Thyroid gland (tissue), 4 donors: ENCODE measurements at regions not wholly inside any gene's neighbourhood (a gene's known extent, or its start where the extent isn't known, plus 50 kb on each side); places are given as distances from the start of the nearest gene placed in this dataset.
"Not testable (repeated sequence)": the region's sequence is repeated elsewhere in the genome, so short reads cannot be mapped to it uniquely, and the experiment has no call there.

ENCODE experiments used
- DNase-seq, 2 donors: peaks; one replicate each; pipeline ENCODE4 v3.0.0-alpha.2; 2019
- H3K27ac ChIP-seq, 3 donors: fragments of 200-600 bp; sonication (generic); 1 replicate in 2 of 3; 2 replicates in 1 of 3; pipeline ENCODE4 v1.5.1; 2016 to 2019; ENCODE audit warnings: mild to moderate bottlenecking in 1 of 3, moderate library complexity in 1 of 3
- H3K27me3 ChIP-seq: fragments of 200-600 bp; sonication (generic); one replicate; pipeline ENCODE4 v1.5.1; 2019
- H3K36me3 ChIP-seq, 2 donors: fragments of 200-600 bp; sonication (generic); one replicate each; pipeline ENCODE4 v1.5.1; 2016 to 2019
- H3K4me1 ChIP-seq, 2 donors: fragments of 200-600 bp; sonication (generic); one replicate each; pipeline ENCODE4 v1.5.1; 2017 to 2019
- H3K4me3 ChIP-seq, 3 donors: fragments of 200-600 bp; sonication (generic); replicated peaks in 1 of 3; 1 replicate in 2 of 3; 2 replicates in 1 of 3; pipeline ENCODE4 v1.5.1; 2016; ENCODE audit warnings: mild to moderate bottlenecking in 1 of 3
- H3K9me3 ChIP-seq: fragments of 200-600 bp; sonication (generic); one replicate; pipeline ENCODE4 v1.5.1; 2017
- POLR2A ChIP-seq, 2 donors: fragments of 450-650 bp; IDR thresholded peaks; one replicate each; pipeline ENCODE4 v1.6.1; 2017; ENCODE audit warnings: antibody characterized with exemption in 2 of 2, mild to moderate bottlenecking in 2 of 2, moderate library complexity in 1 of 2
- WGBS, 2 donors: methylation state at CpG; one replicate each; pipeline ENCODE4 v1.1.5; 2017; 5-methylcytosine and 5-hydroxymethylcytosine counted together
- intact Hi-C: fragments of 100-400 bp; cut with DNase I; formaldehyde crosslinking; loops from one replicate; pipeline ENCODE4 v1.15.1; 2023
- TF ChIP-seq, protein P1 (sequence below), 6 experiments: fragments of 200-600 bp in 3 of 6; fragments of 450-650 bp in 3 of 6; sonication (generic) in 3 of 6; IDR thresholded peaks; one replicate each; pipeline ENCODE4 v1.5.1; 2016 to 2019; ENCODE audit warnings: antibody characterized with exemption in 6 of 6, mild to moderate bottlenecking in 2 of 6, inconsistent platforms in 1 of 6, moderate library complexity in 1 of 6

DNA sequence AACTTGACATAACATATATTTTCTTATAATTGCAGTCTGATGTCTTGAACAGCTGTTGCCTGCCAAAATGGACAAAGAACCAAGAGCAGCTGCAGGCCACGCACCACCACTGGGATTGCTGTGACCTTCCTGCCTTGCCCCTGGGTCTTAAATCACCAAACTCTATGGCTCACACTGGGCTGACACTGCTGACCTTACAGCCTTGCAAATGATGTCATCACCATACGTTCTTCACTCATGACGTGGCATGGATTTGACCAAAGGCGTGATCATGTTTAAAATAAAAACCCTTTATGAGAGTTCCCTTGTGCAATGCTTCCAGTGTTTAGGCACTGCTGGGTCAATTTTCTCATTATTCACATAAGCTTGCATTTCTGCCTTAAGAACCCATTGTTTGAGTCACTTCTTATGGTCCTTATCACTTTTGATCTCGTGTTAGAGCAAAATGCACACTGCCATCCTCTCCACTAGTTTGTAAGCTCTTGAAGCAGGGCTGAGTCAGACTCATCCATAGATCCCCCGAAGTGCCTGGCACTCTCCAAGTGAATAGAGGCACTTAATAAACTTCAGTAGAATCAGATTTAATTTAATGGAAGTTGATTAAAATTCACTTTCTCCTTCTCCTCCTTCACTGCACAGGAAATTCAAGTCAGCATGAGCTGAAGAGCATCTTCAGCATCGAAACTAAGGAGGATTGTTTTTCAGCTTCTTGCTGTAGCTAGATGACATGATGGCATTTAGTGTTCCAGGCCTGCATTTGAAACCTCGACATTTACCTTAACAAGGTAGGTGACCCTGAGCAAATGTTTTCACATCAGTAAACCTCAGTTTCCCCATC, 132.4 kb upstream of the PZP start:
- no peaks in the 10 kb centered on the region for H3K27me3 ChIP-seq
- no peak for DNase-seq
- no peak overlapping the region for H3K4me3 ChIP-seq
- TF ChIP-seq POLR2A (IDR thresholded peaks at IDR 0.05) = no peak
- TF ChIP-seq, protein P1, sequence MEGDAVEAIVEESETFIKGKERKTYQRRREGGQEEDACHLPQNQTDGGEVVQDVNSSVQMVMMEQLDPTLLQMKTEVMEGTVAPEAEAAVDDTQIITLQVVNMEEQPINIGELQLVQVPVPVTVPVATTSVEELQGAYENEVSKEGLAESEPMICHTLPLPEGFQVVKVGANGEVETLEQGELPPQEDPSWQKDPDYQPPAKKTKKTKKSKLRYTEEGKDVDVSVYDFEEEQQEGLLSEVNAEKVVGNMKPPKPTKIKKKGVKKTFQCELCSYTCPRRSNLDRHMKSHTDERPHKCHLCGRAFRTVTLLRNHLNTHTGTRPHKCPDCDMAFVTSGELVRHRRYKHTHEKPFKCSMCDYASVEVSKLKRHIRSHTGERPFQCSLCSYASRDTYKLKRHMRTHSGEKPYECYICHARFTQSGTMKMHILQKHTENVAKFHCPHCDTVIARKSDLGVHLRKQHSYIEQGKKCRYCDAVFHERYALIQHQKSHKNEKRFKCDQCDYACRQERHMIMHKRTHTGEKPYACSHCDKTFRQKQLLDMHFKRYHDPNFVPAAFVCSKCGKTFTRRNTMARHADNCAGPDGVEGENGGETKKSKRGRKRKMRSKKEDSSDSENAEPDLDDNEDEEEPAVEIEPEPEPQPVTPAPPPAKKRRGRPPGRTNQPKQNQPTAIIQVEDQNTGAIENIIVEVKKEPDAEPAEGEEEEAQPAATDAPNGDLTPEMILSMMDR (IDR thresholded peaks at IDR 0.05) = no peak
- H3K27ac ChIP-seq = no peak overlapping the region
- H3K9me3 ChIP-seq = no peaks in the 10 kb centered on the region
- intact Hi-C loops = no loop called here
- no peaks in the 10 kb centered on the region for H3K36me3 ChIP-seq
- H3K4me1 ChIP-seq = no peaks in the 10 kb centered on the region
- 70 to 75% methylated on average over 8 of the region's 8 CpGs for WGBS, 2 donors

GRCh38 chr12:9337656-9338055, 129.5 kb upstream of the PZP start:
- no peaks in the 10 kb centered on the region for H3K36me3 ChIP-seq
- TF ChIP-seq, protein P1 (IDR thresholded peaks at IDR 0.05) = no peak
- no peak for TF ChIP-seq POLR2A (IDR thresholded peaks at IDR 0.05)

DNA sequence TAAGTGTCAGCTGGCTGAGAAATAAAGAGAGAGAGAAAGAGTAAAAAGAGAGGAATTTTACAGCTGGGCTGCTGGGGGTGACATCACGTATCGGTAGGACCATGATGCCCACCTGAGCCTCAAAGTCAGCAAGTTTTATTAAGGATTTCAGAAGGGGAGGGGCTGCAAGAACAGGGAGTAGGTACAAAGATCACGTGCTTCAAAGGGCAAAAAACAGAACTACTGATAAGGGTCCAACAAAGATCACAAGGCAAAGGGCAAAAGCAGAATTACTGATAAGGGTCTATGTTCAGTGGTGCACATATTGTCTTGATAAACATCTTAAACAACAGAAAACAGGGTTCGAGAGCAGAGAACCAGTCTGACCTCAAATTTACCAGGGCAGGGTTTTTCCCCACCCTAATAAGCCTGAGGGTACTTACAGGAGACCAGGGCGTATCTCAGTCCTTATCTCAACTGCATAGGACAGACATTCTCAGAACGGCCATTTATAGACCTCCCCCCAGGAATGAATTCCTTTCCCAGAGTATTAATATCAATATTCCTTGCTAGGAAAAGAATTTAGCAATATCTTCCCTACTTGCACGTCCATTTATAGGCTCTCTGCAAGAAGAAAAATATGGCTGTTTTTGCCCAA, 128.3 kb upstream of the PZP start:
- DNase-seq, H3K27ac ChIP-seq, H3K4me1 ChIP-seq, H3K9me3 ChIP-seq, H3K36me3 ChIP-seq, intact Hi-C loops, H3K4me3 ChIP-seq, H3K27me3 ChIP-seq: not testable (repeated sequence)
- 88 to 91% methylated on average over 7 of the region's 7 CpGs for WGBS, 2 donors

More at GRCh38 chr12:9337656-9338055, 129.5 kb upstream of the PZP start:
- Histone ChIP-seq H3K4me3 (no peak overlapping the region), H3K9me3 (no peaks in the 10 kb centered on the region), H3K27me3 (no peaks in the 10 kb centered on the region), H3K27ac (no peak overlapping the region), H3K4me1 (no peaks in the 10 kb centered on the region)
- DNase-seq = no peak
- intact Hi-C loops = no loop called here

DNA sequence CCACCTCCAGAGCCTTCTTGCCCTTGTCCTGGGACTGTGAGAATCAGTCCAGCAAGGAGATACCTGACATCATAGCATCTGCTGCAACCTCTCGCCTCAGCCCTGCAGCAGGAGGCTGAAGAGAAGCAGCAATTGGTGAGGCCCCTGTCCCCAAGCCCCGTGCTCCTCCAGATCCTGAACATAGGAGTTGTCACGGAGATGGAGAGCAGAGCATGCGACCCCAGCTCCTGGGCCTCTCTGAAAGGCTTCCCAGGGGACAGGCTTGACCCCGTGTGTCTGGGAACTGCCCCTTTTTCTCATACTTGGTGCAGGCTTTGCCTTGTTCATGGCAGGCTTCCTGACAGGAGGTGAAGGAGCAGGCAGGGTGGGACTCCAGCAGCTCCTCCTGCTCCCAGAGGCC, 127.7 kb upstream of the PZP start:
- no peak overlapping the region for H3K27ac ChIP-seq
- no peaks in the 10 kb centered on the region for H3K9me3 ChIP-seq
- no peaks in the 10 kb centered on the region for H3K36me3 ChIP-seq
- no peaks in the 10 kb centered on the region for H3K4me1 ChIP-seq
- intact Hi-C loops = no loop called here
- WGBS, 2 donors = 60 to 66% methylated on average over 1 to 4 of the region's 5 CpGs
- TF ChIP-seq, protein P1 (IDR thresholded peaks at IDR 0.05) = no peak
- no peak overlapping the region for H3K4me3 ChIP-seq
- DNase-seq = no peak
- H3K27me3 ChIP-seq = no peaks in the 10 kb centered on the region

- Histone ChIP-seq H3K4me3 (no peak overlapping the region), H3K4me1 (no peaks in the 10 kb centered on the region), H3K9me3 (no peaks in the 10 kb centered on the region), H3K27ac (no peak overlapping the region), H3K27me3 (no peaks in the 10 kb centered on the region), H3K36me3 (no peaks in the 10 kb centered on the region)
- 80 to 85% methylated on average over 4 to 5 of the region's 5 CpGs for WGBS, 2 donors
- DNase-seq = no peak
- intact Hi-C loops = no loop called here
- TF ChIP-seq, protein P1 (IDR thresholded peaks at IDR 0.05) = no peak
Observed at GRCh38 chr12:9334964-9335363, 126.8 kb upstream of the PZP start.
